ENCODE measurements at regions not wholly inside any gene's neighbourhood (a gene's known extent, or its start where the extent isn't known, plus 50 kb on each side); places are given as distances from the start of the nearest gene placed in this dataset.

DNA sequence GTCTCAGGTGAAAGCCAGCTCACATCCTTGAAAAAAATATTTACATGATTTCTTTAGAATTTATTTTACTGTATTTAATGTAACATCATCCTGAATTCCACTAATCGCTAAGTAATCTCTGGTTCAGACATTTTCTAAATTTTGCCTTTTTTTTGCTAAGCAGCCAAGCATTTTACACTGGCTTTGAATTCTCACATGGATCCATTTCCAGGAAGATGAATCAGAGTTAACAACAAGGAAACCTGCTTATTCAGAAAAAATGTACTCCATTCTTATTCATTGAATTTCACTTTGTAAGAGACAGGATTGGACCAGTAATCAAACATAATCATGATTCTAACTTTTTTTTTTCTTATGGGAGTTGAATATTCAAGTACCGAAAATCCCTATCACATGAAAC is 1785.1 kb upstream of the FLRT2 start (continued):
- TF ChIP-seq ZNF462 (CRISPR knock-in tag; IDR thresholded peaks at IDR 0.05) (no peak), JUNB (IDR thresholded peaks at IDR 0.05; ENCODE audit: unreplicated experiment) (no peak)

DNA sequence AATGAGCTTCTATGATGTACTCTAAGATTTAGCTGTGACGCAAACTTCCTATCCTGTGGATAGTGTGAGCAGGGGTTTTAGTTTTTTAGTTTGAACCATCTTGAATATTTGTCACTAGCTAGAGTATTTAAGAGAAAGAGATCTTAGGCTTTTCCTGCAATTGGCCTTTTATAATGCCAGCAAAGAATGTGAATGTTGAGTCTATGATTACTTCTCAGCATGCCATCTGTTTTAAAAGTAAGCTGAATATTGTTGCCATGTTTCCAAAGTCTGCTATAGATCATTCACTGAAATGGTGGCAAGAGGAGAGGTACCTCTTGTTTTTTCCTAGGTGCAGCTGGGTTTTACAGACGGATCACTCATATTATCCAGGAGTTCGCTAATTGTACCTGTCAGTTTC is 1783.6 kb upstream of the FLRT2 start:
- H2AFZ ChIP-seq, result no peak overlapping the region; the same call in 1 of the 2 replicates
- H3K9me2 ChIP-seq (ENCODE audit: insufficient read depth), result no peaks in the 10 kb centered on the region
- no peak for ATAC-seq
- H4K20me1 ChIP-seq (replicated peaks; ENCODE audit: insufficient read depth), result no peaks in the 10 kb centered on the region
- H3K4me1 ChIP-seq (ENCODE audit: insufficient read depth), result no peaks in the 10 kb centered on the region
- no peak overlapping the region for H3K27ac Mint-ChIP-seq
- H3K4me1 Mint-ChIP-seq, result peaks cover 4% of the 10 kb centered on the region; the same call in 1 of the 3 replicates
- H3K27me3 Mint-ChIP-seq (ENCODE audit: insufficient read depth, low read depth, poor library complexity), result no peaks in the 10 kb centered on the region
- no peaks in the 10 kb centered on the region for H3F3A ChIP-seq (replicated peaks; ENCODE audit: low read depth)
- no peaks in the 10 kb centered on the region for H3K36me3 Mint-ChIP-seq (ENCODE audit: low read depth)
- H3K9me3 Mint-ChIP-seq, result no peaks in the 10 kb centered on the region
- no peaks in the 10 kb centered on the region for H3K36me3 ChIP-seq (ENCODE audit: insufficient read depth)
- no peak overlapping the region for H3K4me3 ChIP-seq
- H3K4me3 Mint-ChIP-seq, result no peak overlapping the region
- no peak overlapping the region for H3K4me2 ChIP-seq
- DNase-seq (ENCODE audit: low spot score), result no peak
- H3K27me3 ChIP-seq (ENCODE audit: insufficient read depth), result no peaks in the 10 kb centered on the region
- H3K79me2 ChIP-seq (replicated peaks; ENCODE audit: insufficient read depth), result no peaks in the 10 kb centered on the region
- H3K27ac ChIP-seq (ENCODE audit: low read depth), result no peak overlapping the region
- TF ChIP-seq CREB1 (CRISPR knock-in tag; IDR thresholded peaks at IDR 0.05; ENCODE audit: low read depth) (no peak), CTCF (conservative IDR thresholded peaks at IDR 0.05; ENCODE audit: low read depth in 2 of 2) (no peak), ETS1 (IDR thresholded peaks at IDR 0.05) (no peak), ZNF331 (CRISPR knock-in tag; IDR thresholded peaks at IDR 0.05; ENCODE audit: low read depth) (no peak), REST (IDR thresholded peaks at IDR 0.05; ENCODE audit: unreplicated experiment) (no peak)

All from GM23338 (cell line).